Naive thymus-derived CD8-positive, alpha-beta T cell (primary cell): ENCODE measurements at regions not wholly inside any gene's neighbourhood (a gene's known extent, or its start where the extent isn't known, plus 50 kb on each side); places are given as distances from the start of the nearest gene placed in this dataset.

ENCODE experiments used
- ATAC-seq, 2 donors: fragments of 150-1000 bp; cut with Tn5 transposase in 1 of 2; sonication (Bioruptor Pico), chemical (Tn5 transposase) in 1 of 2; 1 replicate in 1 of 2; 2 replicates in 1 of 2; pipeline ENCODE4 v1.10.0; 2021; ENCODE audit warnings: mild to moderate bottlenecking in 2 of 2, moderate library complexity in 2 of 2
- POLR2A ChIA-PET: fragments of 350-600 bp; sonication (Branson Sonifier 250); formaldehyde crosslinking; loops from one replicate; lab custom pipeline; 2021; ENCODE audit warnings: antibody characterized with exemption; lab: Charles Lee
- DNase-seq, 10 donors: peaks; one replicate each; pipeline versions ENCODE4 v3.0.0 to v3.0.0-alpha.2; 2020 to 2022
- H3K27ac Mint-ChIP-seq, 10 donors: one replicate each; pipeline ENCODE4 v1.8.0; 2020 to 2022; ENCODE audit warnings: mild to moderate bottlenecking in 10 of 10, mixed read lengths in 10 of 10, moderate library complexity in 4 of 10, inconsistent platforms in 1 of 10
- H3K27me3 Mint-ChIP-seq, 5 donors: one replicate each; pipeline ENCODE4 v1.8.0; 2021 to 2022; ENCODE audit warnings: mixed read lengths in 5 of 5
- H3K36me3 Mint-ChIP-seq, 3 donors: one replicate each; pipeline ENCODE4 v1.8.0; 2020 to 2022; ENCODE audit warnings: mixed read lengths in 3 of 3, mild to moderate bottlenecking in 2 of 3, inconsistent platforms in 1 of 3
- H3K4me1 Mint-ChIP-seq, 4 donors: one replicate each; pipeline ENCODE4 v1.8.0; 2021 to 2022; ENCODE audit warnings: mixed read lengths in 4 of 4
- H3K4me3 Mint-ChIP-seq, 10 donors: one replicate each; pipeline ENCODE4 v1.8.0; 2020 to 2022; ENCODE audit warnings: mild to moderate bottlenecking in 10 of 10, mixed read lengths in 10 of 10, moderate library complexity in 6 of 10, inconsistent platforms in 1 of 10
- H3K9me3 Mint-ChIP-seq, 9 donors: one replicate each; pipeline ENCODE4 v1.8.0; 2020 to 2022; ENCODE audit warnings: mixed read lengths in 9 of 9, mild to moderate bottlenecking in 3 of 9, inconsistent platforms in 1 of 9, moderate library complexity in 1 of 9

DNA sequence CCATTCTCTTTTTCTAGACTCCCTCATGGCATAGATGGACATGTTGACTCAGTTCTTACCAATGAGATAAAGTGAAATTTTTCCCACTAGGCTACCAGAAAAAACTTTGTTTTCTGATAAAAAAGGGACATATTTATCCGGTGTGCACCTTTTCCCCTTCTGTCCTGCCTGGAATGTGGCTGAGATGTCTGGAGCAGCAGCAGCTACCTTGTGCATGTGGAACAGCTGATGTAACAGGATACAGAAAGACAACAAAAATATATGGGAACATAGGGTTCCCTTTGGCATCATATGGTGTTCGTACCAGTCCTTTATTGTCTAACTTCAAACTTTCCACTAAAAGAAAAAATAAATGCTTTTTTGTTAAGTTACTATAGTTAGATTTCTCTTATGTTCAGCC is 460.2 kb upstream of the HS6ST1 start:
- H3K4me3 Mint-ChIP-seq: no peak overlapping the region
- H3K9me3 Mint-ChIP-seq: no peaks in the 10 kb centered on the region
- H3K4me1 Mint-ChIP-seq: no peaks in the 10 kb centered on the region
- ATAC-seq (no peak), DNase-seq (no peak)
- H3K27me3 Mint-ChIP-seq: peaks cover 0 to 11% (median 0%) of the 10 kb centered on the region in 5 donors
- POLR2A ChIA-PET: no interaction called here
- H3K36me3 Mint-ChIP-seq: no peaks in the 10 kb centered on the region
- no peak overlapping the region for H3K27ac Mint-ChIP-seq

DNA sequence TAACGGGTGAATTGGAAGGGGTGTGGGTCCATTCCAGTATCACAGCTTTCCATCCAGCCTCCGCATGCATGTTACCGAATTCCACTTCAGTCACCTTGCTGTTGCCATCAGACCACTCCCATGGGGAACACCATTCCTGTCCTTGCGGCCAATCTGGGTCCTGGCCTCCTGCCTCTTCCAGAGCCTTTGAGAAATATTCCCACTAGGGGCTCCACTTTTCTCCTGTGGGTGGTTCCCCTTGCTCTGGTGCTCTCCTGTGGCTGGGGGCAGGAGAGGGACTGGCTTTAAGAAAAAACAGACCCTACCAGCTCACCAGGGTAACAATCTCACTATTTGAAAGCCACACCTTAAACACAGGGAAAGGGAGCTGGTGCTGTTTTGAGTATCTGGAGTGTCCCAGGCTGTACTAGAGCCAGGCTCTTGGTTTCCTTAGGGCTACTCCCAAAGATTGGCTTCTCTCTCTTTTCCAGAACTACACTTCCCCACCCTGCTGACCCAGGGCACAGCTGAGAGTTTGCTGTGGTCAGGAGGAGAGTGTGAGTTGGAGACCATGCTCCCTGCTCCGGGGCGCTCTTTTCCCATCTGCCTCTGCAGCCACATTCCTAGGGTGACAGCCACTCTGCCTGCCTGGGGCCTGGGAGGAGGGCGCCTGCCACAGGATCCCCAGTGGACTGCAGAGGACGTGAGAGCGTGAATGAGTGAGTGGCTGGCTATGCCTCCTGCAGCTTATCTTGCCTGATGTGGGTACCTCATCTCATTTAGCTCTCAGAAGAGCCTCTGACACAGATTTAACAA is 460.8 kb upstream of the HS6ST1 start:
- Mint-ChIP-seq H3K4me1 (peaks cover 0 to 1% (median 0%) of the 10 kb centered on the region in 4 donors), H3K36me3 (no peaks in the 10 kb centered on the region), H3K4me3 (no peak overlapping the region), H3K27ac (no peak overlapping the region), H3K9me3 (no peaks in the 10 kb centered on the region), H3K27me3 (peaks cover 0 to 12% (median 0%) of the 10 kb centered on the region in 5 donors)
- DNase-seq (no peak), ATAC-seq (no peak)
- POLR2A ChIA-PET: no interaction called here

DNA sequence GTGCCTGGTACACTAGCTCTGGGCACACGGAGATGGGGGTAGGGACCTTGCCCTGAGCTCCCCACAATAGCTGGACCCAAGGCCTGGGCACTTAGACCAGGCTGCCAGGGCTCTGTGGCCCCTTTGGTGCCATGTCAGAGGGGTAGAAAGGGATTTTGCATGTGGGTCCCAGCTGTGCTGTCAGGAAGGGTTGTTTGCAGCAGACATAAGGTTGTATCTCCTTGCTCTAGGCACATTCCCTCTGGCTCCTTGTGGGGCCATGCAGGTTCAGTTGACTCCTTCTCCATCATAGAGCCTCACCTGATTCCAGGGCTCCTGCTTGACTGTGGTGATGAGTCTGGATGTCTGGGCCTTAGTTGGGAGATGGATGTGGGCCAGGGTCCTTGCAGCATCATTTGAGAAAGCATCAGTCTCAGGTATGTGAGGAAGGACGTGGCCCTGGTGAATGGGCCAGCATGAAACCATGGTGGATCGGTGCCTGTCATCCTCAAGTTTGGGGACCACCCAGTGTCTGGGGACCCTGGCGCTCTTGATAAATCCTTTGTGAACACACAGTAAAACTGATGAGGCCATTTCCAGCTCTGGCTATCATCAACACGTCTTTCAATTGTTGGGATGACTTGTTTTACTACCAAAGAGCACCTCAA is 461.9 kb upstream of the HS6ST1 start:
- no peaks in the 10 kb centered on the region for H3K36me3 Mint-ChIP-seq
- peaks cover 0 to 3% (median 0%) of the 10 kb centered on the region in 4 donors for H3K4me1 Mint-ChIP-seq
- no peaks in the 10 kb centered on the region for H3K9me3 Mint-ChIP-seq
- H3K27me3 Mint-ChIP-seq: peaks cover 0 to 14% (median 0%) of the 10 kb centered on the region in 5 donors
- POLR2A ChIA-PET: no interaction called here
- ATAC-seq: no peak
- no peak overlapping the region for H3K4me3 Mint-ChIP-seq
- H3K27ac Mint-ChIP-seq: no peak overlapping the region
- no peak for DNase-seq

DNA sequence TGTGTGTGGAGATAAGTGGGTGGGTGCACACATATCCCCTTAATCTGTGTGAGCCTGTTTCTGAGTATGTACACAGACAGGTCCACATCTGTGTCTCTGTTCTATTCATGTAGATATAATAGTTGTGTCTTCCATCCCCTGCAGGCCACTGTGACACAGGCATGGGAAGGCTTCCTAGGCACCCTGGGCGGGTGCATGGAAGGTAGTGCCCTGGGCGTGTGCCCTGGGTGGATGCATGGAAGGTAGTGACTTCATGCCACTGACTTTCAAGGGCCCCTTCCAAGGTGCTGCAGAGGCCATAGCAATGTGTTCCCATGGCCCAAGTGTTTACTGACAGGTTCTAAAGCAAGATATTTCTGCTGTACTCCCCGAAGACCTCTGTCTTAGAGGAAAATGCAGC is 462.5 kb upstream of the HS6ST1 start:
- ATAC-seq (no peak), DNase-seq (no peak)
- H3K27me3 Mint-ChIP-seq: peaks cover 0 to 14% (median 0%) of the 10 kb centered on the region in 5 donors
- H3K9me3 Mint-ChIP-seq: no peaks in the 10 kb centered on the region
- no peaks in the 10 kb centered on the region for H3K36me3 Mint-ChIP-seq
- peaks cover 0 to 3% (median 0%) of the 10 kb centered on the region in 4 donors for H3K4me1 Mint-ChIP-seq
- POLR2A ChIA-PET: no interaction called here
- no peak overlapping the region for H3K27ac Mint-ChIP-seq
- no peak overlapping the region for H3K4me3 Mint-ChIP-seq

DNA sequence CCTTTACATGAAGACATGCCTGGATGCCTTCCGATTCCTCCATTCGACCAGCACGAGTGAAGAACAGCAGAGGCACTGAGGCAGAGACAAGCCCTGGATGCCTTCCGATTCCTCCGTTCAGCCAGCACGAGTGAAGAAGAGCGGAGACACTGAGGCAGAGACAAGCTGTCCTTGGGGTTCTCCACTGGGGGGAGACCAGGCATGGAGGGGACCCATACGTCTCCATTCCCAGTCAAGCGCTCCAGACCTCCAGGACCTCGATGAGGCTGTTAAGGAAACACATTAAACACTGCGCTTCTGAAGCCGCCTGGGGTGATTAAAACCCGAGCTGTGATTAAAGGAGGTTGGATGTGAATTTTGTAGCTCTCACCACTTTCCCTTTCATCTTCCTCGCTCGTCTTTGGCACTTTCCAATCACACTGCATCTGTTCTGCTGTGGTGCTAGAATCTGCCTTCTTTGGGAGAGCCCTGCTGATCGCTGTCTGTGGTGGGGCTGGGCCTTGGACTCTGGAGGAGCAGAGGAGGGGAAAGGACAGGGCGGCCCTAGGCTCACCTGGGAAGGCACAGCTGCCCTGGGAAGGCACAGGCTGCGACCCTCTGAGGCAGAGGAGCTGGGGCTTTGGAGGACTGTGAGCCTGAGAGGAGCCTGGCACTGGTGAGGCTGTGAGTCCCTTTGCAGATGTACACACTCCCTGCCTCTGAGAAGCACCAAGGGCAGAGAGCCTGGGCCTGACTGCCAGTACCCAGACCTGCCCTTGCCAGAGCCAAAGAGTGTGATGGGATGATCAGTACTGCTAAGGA is 463.1 kb upstream of the HS6ST1 start:
- Mint-ChIP-seq H3K9me3 (no peaks in the 10 kb centered on the region), H3K36me3 (no peaks in the 10 kb centered on the region)
- no peak for DNase-seq

DNA sequence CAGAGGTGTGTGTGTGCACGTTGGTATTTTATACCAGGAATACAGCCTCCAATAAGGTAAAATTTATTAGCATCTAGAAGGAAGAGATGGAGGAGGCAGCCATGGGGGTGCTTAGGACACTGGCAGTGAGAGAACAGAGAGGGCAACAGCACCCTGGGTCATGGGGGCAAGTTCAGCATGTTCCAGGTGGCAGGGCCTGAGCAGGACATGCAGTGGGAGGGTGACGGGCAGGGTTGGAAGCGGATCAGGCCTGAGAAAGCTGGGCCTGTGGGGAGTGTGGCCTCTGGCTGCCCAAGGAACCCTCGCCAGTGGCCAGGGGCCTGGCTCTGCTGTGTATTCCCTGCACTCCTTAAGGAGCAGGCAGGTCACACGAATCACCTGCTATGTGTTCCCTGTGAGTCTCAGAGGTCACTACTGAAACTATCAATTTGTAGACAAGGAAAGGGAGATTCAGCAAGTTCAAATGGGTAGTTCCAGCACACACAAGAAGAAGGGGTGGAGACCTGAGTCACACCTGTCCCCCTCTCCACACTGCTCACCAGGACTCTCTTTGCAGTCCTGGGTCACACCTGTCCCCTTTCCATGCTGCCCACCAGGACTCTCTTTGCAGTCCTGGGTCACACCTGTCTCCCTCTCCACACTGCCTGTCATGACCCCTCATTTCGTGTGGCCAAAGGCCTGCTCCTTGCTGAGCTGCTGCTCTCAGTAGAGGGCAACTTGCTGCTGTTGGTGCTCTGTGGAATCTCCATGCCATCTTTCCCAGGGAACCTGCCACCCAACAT is 463.9 kb upstream of the HS6ST1 start:
- POLR2A ChIA-PET: no interaction called here
- no peak for ATAC-seq
- peaks cover 0 to 11% (median 0%) of the 10 kb centered on the region in 5 donors for H3K27me3 Mint-ChIP-seq
- no peak for DNase-seq
- H3K9me3 Mint-ChIP-seq: no peaks in the 10 kb centered on the region
- no peak overlapping the region for H3K27ac Mint-ChIP-seq
- H3K36me3 Mint-ChIP-seq: no peaks in the 10 kb centered on the region
- H3K4me3 Mint-ChIP-seq: no peak overlapping the region
- H3K4me1 Mint-ChIP-seq: peaks cover 0 to 3% (median 0%) of the 10 kb centered on the region in 4 donors

More for the DNA sequence above, 463.1 kb upstream of the HS6ST1 start:
- no peak overlapping the region for H3K4me3 Mint-ChIP-seq
- H3K27me3 Mint-ChIP-seq: peaks cover 0 to 12% (median 0%) of the 10 kb centered on the region in 5 donors
- ATAC-seq: no peak
- H3K27ac Mint-ChIP-seq: no peak overlapping the region
- POLR2A ChIA-PET: no interaction called here
- H3K4me1 Mint-ChIP-seq: peaks cover 0 to 3% (median 0%) of the 10 kb centered on the region in 4 donors

DNA sequence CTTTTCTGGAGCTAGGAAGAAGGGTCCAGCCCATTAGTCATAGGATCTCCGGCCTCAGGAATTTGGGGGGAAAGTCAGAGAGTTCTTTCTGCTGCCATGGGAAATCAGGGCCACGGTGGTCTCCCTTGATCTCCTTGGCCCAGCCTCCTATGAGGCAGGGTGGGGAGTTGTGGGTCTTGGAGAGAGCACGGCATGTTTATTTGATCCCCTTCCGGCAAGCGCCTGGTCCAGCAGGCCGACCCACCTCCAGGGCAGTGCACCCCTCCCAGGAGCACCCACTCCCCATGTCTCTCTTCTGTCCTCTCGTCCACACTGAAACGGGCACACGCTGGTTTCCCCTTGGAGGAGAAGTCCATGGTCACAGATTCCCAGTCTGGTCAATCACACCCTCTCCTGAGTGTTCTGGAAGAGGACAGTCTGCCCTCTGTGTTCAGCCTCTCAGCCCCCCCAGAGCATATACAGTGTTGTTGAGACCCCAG is 464.6 kb upstream of the HS6ST1 start:
- H3K27ac Mint-ChIP-seq: no peak overlapping the region
- peaks cover 0 to 3% (median 0%) of the 10 kb centered on the region in 4 donors for H3K4me1 Mint-ChIP-seq
- no peaks in the 10 kb centered on the region for H3K36me3 Mint-ChIP-seq
- peaks cover 0 to 11% (median 0%) of the 10 kb centered on the region in 5 donors for H3K27me3 Mint-ChIP-seq
- no peak for ATAC-seq
- no peak for DNase-seq
- no peak overlapping the region for H3K4me3 Mint-ChIP-seq
- H3K9me3 Mint-ChIP-seq: peaks cover 0 to 3% (median 0%) of the 10 kb centered on the region in 9 donors
- POLR2A ChIA-PET: no interaction called here

DNA sequence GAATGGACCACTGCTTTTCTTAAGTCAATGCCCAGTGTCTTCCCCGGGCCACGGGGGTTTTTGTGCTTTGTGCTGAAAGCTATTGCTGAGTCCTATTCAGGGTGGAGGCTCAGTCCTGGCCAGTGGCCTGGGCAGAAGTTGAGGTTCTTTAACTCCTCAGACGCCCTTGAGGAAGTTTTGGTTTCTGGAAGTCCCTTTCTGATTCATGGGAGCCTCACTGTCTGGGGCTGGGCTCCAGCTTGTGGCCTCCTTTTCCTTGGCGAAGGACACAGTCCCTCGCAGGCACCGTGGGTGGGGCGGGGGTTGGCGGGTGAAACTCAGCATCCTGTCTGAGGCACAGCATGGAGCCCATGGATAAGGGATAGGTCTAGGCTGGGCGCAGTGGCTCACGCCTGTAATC is 465.2 kb upstream of the HS6ST1 start:
- ATAC-seq (no peak), DNase-seq (no peak)
- POLR2A ChIA-PET: no interaction called here
- H3K36me3 Mint-ChIP-seq: no peaks in the 10 kb centered on the region
- peaks cover 0 to 3% (median 0%) of the 10 kb centered on the region in 4 donors for H3K4me1 Mint-ChIP-seq
- peaks cover 0 to 11% (median 0%) of the 10 kb centered on the region in 5 donors for H3K27me3 Mint-ChIP-seq
- no peak overlapping the region for H3K27ac Mint-ChIP-seq
- H3K9me3 Mint-ChIP-seq: peaks cover 0 to 10% (median 0%) of the 10 kb centered on the region in 9 donors
- no peak overlapping the region for H3K4me3 Mint-ChIP-seq

DNA sequence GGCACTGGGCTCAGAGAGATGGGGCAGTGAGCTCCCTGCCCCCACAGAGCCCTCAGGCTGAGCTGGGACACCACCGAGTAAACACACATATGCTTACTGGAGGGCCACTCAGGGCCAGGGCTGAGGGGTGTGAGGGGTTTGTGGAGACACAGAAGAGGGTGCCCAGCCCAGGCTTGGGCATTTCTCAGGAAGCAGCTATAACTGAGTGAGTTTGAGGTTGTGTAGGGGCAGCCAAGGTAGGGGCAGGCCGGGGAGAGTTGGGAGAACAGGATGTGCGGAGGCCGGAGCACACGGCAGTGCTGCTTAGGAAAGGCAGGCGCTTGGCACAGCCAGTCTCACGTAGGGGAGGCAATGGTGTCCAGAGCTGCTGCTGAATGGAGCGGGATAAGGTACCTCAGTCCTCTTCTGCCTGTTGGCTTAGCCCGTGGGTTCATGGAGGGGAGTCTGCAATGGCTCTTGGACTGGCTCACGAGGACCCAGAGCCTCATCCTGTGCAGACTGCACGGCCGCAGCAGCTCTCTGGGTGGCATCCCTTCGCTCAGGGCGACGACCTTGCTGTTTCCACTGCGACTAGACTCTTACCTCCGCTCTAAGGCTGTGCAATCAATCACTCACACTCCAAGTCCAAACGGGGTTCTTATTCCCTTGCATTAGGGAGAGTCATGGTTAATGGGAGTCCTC is 466.1 kb upstream of the HS6ST1 start:
- POLR2A ChIA-PET: no interaction called here
- Mint-ChIP-seq H3K36me3 (no peaks in the 10 kb centered on the region), H3K27me3 (peaks cover 0 to 11% (median 0%) of the 10 kb centered on the region in 5 donors), H3K4me1 (peaks cover 0 to 3% (median 0%) of the 10 kb centered on the region in 4 donors), H3K4me3 (no peak overlapping the region), H3K9me3 (peaks cover 0 to 10% (median 0%) of the 10 kb centered on the region in 9 donors), H3K27ac (no peak overlapping the region)
- ATAC-seq (no peak), DNase-seq (no peak)

DNA sequence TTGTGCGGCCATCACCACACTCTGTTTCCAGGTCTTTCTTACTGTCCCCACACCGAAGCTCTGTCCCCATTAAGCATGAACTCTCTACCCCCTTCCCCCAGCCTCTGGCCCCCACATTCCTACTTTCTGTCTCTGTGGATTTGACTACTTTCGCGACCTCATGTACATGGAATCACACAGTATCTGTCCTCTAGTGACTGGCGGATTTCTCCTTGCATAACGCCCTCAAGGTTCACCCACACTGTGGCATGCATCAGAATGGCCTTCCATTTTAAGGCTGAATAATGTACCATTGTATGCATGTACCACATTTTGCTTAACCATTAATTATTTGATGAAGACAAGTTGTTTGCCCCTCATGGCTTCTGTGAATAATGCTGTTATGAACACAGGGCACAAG is 467.6 kb upstream of the HS6ST1 start:
- ATAC-seq (no peak), DNase-seq (no peak)
- POLR2A ChIA-PET: no interaction called here
- Mint-ChIP-seq H3K4me3 (no peak overlapping the region), H3K27ac (no peak overlapping the region), H3K9me3 (peaks cover 0 to 10% (median 0%) of the 10 kb centered on the region in 9 donors), H3K27me3 (peaks cover 0 to 6% (median 0%) of the 10 kb centered on the region in 5 donors), H3K4me1 (peaks cover 0 to 3% (median under 1%) of the 10 kb centered on the region in 4 donors), H3K36me3 (no peaks in the 10 kb centered on the region)

DNA sequence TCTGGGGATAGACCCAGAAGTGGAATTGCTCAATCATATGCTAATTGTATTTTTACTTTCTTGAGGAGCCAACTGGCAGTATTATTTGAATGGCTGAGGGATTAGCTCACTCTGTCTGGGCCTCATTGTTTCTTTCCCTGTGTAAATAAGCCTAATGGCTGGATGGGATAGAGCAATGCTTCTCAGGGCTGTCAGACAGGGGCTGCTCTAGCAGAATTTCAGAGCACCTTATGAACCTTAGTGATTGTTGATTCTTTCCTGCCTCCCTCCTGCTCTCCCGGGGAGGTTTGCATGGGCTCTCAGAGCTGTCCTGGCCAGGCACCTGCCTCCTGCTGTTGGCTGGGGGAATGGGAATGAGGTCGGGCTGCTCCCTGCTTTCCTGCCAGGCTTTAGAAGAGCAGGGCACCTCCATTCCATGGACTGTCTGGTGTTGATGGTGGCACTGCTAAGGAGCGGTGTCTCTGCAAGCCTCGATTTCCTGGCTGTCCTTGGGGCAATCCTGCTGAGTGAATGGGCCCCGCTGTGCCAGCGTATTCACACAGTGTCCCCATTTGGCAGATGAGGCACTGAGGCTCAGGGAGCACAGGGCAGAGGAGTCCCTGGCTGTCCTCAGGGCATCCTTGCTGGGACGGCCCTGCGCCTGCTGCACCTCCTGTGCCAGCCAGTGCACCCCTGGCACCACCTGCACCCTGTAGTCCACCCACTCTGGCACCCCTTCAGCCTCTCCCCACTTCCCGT is 468.2 kb upstream of the HS6ST1 start:
- Mint-ChIP-seq H3K4me1 (peaks cover 0 to 3% (median under 1%) of the 10 kb centered on the region in 4 donors), H3K4me3 (no peak overlapping the region), H3K27me3 (peaks cover 0 to 6% (median 0%) of the 10 kb centered on the region in 5 donors), H3K27ac (no peak overlapping the region), H3K9me3 (peaks cover 0 to 10% (median 0%) of the 10 kb centered on the region in 9 donors), H3K36me3 (no peaks in the 10 kb centered on the region)
- DNase-seq (no peak), ATAC-seq (no peak)
- POLR2A ChIA-PET: no interaction called here
